ENCODE measurements at regions not wholly inside any gene's neighbourhood (a gene's known extent, or its start where the extent isn't known, plus 50 kb on each side); places are given as distances from the start of the nearest gene placed in this dataset.

DNA sequence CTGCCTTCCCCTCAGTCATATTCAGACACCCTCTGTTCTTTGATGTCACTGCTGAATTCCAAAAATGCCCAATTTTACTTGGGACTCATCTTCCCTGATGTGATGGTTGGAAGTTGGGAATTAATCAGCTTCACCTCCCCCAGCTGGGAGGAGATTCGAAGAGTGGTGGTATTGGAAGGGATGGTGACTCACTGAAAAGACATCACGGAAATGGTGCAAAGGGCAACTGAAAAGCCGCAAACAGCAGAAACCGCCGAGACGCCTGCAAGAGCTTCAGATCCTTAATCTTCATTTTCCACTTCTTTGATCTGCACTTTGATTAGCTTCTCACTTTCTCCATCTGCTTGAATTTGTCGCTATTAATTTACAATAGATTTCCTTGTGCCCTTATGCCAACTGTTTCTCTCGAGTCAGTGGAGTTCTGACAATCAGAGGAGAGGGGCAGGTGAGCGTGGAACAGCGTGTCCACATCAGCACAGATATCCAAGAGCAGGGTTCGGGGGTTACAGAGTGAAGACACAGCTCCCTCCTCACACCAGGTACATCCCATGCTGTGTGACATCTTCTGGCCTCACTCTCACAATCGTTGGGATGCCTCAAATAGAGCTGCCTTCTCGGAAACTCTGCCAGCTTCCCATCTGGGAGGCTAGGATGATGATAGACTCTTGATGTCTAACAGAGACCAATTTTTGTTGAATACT is 325.4 kb downstream of the BRD1 start:
- no peak overlapping the region for H3K27ac ChIP-seq (replicated peaks)

GRCh38 chr22:49500942-49501395 is 326.7 kb downstream of the BRD1 start:
- H3K4me3 ChIP-seq (replicated peaks; ENCODE audit: insufficient read depth, low read length): no peak overlapping the region
- TF ChIP-seq SPI1 (IDR thresholded peaks at IDR 0.05; ENCODE audit: borderline replicate concordance, low read depth): no peak
- TF ChIP-seq GABPA (IDR thresholded peaks at IDR 0.05; ENCODE audit: low read depth): no peak
- TF ChIP-seq, protein P1, sequence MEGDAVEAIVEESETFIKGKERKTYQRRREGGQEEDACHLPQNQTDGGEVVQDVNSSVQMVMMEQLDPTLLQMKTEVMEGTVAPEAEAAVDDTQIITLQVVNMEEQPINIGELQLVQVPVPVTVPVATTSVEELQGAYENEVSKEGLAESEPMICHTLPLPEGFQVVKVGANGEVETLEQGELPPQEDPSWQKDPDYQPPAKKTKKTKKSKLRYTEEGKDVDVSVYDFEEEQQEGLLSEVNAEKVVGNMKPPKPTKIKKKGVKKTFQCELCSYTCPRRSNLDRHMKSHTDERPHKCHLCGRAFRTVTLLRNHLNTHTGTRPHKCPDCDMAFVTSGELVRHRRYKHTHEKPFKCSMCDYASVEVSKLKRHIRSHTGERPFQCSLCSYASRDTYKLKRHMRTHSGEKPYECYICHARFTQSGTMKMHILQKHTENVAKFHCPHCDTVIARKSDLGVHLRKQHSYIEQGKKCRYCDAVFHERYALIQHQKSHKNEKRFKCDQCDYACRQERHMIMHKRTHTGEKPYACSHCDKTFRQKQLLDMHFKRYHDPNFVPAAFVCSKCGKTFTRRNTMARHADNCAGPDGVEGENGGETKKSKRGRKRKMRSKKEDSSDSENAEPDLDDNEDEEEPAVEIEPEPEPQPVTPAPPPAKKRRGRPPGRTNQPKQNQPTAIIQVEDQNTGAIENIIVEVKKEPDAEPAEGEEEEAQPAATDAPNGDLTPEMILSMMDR (IDR thresholded peaks at IDR 0.05; ENCODE audit: insufficient read depth, low read length): no peak
- TF ChIP-seq POLR2AphosphoS5 (IDR thresholded peaks at IDR 0.05; ENCODE audit: low read depth): no peak
- no peak for TF ChIP-seq REST (IDR thresholded peaks at IDR 0.05; ENCODE audit: insufficient replicate concordance, low read depth)
- H3K27ac ChIP-seq (replicated peaks): no peak overlapping the region
- no peaks in the 10 kb centered on the region for H3K27me3 ChIP-seq (ENCODE audit: insufficient read depth, poor library complexity, severe bottlenecking)
- DNase-seq (ENCODE audit: low read depth in 1 of 2, low spot score in 1 of 2): no peak

More for the DNA sequence above, 325.4 kb downstream of the BRD1 start:
- no peaks in the 10 kb centered on the region for H3K27me3 ChIP-seq (ENCODE audit: insufficient read depth, poor library complexity, severe bottlenecking)
- H3K4me3 ChIP-seq (replicated peaks; ENCODE audit: insufficient read depth, low read length): no peak overlapping the region
- DNase-seq (ENCODE audit: low read depth in 1 of 2, low spot score in 1 of 2): no peak
- TF ChIP-seq REST (IDR thresholded peaks at IDR 0.05; ENCODE audit: insufficient replicate concordance, low read depth): no peak
- TF ChIP-seq SPI1 (IDR thresholded peaks at IDR 0.05; ENCODE audit: borderline replicate concordance, low read depth): no peak
- TF ChIP-seq GABPA (IDR thresholded peaks at IDR 0.05; ENCODE audit: low read depth): no peak
- TF ChIP-seq, protein P1 (IDR thresholded peaks at IDR 0.05; ENCODE audit: insufficient read depth, low read length): no peak
- TF ChIP-seq POLR2AphosphoS5 (IDR thresholded peaks at IDR 0.05; ENCODE audit: low read depth): no peak

DNA sequence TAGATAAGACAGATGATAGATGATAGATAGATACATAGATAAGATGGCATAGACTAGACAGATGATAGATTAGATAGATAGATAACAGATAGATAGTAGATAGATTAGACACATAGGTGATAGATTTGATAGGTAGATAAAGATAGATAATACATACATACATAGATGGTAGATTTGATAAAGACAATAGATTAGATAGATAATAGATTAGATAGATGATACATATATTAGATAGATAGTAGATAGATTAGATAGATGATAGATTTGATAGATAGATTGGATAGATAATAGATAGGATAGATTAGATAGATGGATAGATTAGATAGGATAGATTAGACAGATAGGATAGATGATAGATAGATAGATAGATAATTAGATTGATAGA is 327.6 kb downstream of the BRD1 start:
- Histone ChIP-seq H3K4me3 (replicated peaks; ENCODE audit: insufficient read depth, low read length) (no peak overlapping the region), H3K27me3 (ENCODE audit: insufficient read depth, poor library complexity, severe bottlenecking) (no peaks in the 10 kb centered on the region), H3K27ac (replicated peaks) (no peak overlapping the region)
- TF ChIP-seq SPI1 (IDR thresholded peaks at IDR 0.05; ENCODE audit: borderline replicate concordance, low read depth) (no peak), GABPA (IDR thresholded peaks at IDR 0.05; ENCODE audit: low read depth) (no peak), POLR2AphosphoS5 (IDR thresholded peaks at IDR 0.05; ENCODE audit: low read depth) (no peak), REST (IDR thresholded peaks at IDR 0.05; ENCODE audit: insufficient replicate concordance, low read depth) (no peak)
- TF ChIP-seq, protein P1 (IDR thresholded peaks at IDR 0.05; ENCODE audit: insufficient read depth, low read length): no peak
- no peak for DNase-seq (ENCODE audit: low read depth in 1 of 2, low spot score in 1 of 2)

Measured in HL-60 (cell line).